Stimulated activated CD8-positive, alpha-beta memory T cell treated with anti-CD3 and anti-CD28 coated beads, Interleukin-4, amount 100 ng/mL, for 24 hours (primary cell): ENCODE measurements at regions not wholly inside any gene's neighbourhood (a gene's known extent, or its start where the extent isn't known, plus 50 kb on each side); places are given as distances from the start of the nearest gene placed in this dataset.
A peak's percentile ranks its signal among the peaks of the same experiment; 100 is the strongest.
"Not testable (repeated sequence)": the region's sequence is repeated elsewhere in the genome, so short reads cannot be mapped to it uniquely, and the experiment has no call there.

Experiments
- DNase-seq: peaks from one replicate; pipeline ENCODE4 v3.0.0-alpha.2; 2020; ENCODE audit warnings: low read depth

DNA sequence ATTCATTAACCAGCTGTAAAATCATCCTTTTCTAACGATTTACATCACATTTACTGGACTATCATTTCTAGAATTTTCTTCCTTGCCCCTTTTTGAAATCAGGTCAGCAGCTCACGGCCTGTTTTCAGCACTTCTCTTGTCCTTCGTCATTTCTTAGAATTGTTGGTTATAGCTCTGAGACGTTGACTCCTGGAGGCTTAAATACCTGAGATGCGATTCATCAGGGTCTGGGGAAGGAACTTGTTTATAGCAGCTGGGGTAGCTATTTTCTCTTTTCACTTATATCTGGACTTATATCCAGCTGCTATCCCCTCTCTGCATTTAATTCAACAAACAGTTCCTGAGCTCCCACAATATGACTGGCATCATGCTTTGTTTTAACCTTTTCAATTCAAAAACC is 338.7 kb upstream of the TNRC6C start:
- no peak for DNase-seq

DNA sequence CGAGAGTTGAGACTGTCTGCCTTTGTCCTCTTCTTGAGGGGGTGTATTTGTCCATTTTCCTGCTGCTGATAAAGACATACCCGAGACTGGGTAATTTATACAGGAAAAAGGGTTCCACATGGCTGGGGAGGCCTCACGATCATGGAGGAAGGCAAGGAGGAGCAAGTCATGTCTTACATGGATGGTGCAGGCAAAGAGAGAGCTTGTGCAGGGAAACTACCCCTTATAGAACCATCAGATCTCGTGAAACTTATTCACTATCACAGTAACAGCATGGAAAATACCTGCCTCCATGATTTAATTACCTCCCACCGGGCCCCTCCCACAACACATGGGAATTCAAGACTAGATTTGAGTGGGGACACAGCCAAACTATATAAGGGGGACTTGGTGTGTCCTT is 338.2 kb upstream of the TNRC6C start:
- DNase-seq = no peak

DNA sequence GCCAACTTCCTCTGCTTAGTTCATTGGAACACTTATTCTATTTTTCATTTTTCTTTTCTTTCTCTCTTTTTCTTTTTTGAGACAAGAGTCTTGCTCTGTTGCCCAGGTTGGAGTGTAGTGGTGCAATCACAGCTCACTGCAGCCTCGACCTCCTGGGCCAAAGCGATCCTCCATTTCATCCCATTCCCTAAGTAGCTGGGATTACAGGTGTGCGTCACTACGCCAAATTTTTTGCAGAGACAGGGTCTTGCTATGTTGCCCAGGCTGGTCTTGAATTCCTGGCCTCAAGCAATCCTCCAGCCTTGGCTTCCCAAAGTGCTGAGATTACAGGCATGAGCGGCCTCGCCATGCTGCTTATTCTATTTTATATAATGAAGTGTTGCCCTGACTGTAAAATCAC is 336.4 kb upstream of the TNRC6C start:
- not testable (repeated sequence) for DNase-seq

DNA sequence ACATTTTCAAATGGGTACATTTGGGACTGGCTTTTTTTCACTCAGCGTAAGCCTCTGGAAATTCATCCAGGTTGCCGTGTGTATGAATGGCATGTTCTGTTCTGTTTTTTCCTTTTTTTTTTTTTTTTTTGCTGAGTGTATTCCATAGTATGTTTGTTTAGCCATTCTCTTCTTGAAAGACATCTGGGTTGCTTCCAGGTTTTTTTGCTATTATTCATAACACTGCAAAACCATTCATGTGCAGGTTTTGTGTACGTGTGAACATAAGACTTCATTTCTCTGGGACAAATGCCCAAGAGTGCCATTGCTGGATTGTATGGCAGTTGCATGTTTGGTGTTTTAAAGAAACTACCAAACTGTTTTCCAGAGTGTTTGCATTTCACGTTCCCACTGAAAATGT is 335.9 kb upstream of the TNRC6C start:
- DNase-seq = no peak

DNA sequence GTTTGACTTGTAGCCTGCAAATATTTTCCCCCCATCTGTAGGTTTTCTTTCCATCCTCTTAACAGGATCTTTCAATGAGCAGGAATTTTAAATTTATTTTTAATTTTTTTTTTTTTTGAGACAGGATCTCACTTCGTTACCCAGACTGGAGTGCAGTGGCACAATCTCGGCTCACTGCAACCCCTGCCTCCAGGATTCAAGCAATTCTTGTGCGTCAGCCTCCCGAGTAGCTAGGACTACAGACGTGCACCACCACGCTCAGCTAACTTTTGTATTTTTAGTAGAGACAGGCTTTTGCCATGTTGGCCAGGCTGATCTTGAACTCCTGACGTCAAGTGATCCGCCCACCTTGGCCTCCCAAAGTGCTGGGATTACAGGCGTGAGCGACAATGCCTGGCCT is 335.2 kb upstream of the TNRC6C start:
- DNase-seq = not testable (repeated sequence)

DNA sequence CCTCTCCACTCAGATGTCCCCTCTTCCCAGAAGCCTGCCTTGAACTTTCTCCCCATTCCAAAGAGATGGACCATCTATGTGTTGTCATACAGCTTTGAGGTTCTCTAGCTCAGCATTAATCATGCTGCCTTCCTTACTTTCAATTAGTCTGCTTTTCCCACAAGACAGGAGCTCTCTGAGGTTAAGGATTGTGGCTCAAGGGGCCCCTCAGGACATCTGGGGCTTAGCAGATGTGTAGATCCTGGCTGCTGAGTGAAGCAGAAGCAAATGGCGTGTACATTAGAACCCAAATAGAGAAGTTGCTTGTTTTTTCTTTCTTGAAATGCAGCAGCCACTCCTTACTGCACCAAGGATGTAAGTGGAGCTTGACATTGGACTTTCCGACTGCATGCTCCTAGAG is 330.5 kb upstream of the TNRC6C start:
- DNase-seq = no peak

DNA sequence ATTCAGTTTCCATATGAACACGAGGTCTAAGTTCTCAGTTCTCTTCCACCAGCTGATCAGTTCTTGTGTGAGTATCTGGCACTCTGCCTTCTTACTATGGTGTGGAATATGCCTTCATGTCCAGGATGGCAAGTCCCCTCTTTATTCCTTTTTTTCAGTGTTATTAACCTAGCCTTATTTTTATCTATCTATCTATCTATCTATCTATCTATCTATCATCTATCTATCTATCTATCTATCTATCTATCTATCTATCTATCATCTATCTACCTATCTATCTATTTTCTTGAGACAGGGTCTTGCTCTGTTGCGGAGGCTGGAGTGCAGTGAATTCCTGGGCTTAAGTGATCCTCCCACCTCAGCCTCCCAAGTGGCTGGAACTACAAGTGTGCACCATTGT is 329.2 kb upstream of the TNRC6C start:
- not testable (repeated sequence) for DNase-seq

DNA sequence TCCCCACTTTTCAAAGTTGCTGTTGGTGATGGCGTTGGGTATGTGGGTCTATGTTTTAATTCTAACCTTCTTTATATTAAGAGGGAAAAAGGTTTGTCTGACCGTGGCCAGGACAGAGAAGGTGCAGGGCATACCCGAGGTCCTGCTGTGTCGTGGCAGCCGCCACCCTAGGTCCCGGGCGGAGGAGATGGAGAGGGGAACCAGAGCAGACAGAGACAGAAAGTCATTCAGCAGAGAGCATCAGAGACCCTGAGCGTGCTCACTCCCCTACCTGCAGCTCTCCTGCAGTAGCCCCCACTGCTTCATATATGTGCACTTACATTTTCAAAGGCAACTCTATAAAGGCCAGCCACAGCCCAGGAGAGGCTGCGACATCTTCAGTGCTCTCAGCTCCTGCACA is 327.2 kb upstream of the TNRC6C start:
- no peak for DNase-seq

DNA sequence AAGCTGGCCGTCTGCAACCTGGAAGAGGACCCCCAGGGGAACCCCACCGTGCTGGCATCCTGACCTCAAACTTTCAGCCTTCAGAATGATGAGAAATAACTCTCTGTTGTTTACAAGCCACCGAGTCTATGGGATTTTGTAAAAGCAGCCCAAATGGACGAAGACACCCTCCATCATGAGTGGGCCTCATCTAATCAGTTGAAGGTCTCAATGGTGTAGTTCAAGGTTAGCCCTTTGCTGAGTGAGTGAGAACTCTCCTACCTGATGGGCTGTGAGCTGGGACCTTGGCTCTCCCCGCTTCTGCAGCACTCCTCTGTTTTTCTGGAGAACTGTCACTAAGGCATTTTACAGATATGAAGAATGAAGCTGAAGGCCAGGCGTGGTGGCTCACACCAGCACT is 325.9 kb upstream of the TNRC6C start:
- no peak for DNase-seq

DNA sequence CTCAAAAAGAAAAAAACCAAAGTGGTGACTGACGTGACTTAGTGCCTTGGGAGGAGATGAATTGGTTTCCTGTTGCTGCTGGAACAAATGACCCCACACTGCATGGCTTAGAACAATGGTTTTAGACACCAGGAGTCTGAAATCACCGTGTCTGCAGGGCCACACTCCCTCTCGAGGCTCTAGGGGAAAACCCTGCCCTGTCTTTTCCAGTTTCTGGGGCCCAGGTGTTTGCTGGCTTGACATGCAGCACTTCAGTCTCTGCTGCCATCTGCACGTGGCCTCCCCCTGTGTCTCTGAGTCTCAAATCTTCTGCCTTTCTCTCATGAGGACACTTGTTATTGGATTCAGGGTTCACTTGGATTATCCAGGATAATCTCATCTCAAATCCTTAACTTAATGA is 323.8 kb upstream of the TNRC6C start:
- DNase-seq = no peak

DNA sequence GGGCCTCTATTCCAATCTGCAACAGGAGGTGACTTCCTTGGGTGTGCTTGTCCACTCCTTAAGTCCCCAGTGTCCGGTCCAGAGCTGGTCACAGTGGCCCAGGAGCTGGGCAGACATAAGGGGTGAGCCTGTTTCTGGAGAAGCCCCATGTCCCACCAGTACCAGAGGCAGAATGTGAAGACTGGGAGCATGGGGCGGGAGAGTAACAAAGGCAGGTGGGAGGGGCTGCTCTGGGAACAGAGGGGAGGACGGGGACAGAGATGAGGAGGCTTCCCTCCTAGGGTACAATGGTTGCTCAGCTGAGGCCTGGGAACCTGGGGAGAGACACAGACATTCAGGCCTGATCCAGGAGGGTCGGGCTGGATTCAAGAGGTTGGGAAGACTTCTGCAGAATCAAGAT is 323.3 kb upstream of the TNRC6C start:
- DNase-seq = no peak

DNA sequence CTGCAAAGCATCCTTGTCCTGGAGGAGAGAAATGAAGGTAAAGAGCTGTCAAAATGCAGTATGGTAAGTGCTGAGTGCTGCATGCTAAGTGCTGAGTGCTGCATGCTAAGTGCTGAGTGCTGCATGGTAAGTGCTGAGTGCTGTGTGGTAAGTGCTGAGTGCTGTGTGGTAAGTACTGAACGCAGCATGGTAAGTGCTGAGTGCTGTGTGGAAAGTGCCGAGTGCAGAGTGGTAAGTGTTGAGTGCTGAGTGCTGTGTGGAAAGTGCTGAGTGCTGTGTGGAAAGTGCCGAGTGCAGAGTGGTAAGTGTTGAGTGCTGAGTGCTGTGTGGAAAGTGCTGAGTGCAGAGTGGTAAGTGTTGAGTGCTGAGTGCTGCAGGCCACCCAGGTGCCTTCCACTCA is 322.7 kb upstream of the TNRC6C start:
- not testable (repeated sequence) for DNase-seq

DNA sequence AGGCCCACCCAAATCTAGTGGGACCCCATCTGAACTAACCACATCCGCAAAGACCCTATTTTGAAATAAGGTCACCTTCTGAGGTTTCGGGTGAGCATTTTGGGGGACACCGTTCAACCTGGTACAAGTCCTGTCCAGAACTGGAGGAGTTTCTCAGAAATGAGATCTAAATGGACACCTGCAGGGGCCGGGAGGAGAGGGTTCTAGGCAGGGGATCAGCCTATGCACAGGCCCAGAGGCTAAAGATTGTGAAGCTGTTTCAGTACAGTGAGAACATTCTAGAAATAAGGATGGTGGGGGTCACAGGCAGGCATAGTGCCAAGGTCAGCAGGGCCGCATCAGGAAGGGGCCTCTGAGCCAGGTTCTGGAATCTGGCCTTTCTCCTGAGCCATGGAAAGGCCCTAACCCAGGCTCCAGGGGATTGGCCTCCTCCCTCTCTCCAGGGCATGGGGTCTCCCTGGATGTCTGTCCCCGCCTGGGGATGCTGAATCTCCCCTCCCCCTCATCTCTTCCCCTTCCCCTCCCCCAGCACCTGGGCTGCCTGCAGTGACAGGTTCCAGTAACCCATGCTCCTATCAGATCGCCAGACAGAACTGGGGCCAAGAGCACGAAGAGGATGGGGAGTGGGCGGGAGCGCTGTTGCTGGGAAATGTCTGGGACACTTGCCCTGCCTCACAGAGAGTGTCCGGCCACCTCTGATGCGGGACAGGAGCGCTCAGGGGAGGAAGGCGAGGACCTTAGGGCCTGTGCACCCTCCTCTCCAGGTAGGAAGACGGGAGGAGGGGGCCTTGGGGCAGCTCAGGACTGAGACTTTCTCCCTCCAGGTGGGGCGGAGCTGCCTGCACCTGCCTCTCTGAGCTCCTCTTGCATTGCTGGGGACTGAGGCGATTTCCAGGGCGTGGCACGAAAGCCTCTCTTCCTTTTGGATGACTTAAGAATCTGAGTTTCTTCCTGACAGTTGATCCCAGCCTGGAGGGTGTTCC is 321.4 kb upstream of the TNRC6C start:
- no peak for DNase-seq

DNA sequence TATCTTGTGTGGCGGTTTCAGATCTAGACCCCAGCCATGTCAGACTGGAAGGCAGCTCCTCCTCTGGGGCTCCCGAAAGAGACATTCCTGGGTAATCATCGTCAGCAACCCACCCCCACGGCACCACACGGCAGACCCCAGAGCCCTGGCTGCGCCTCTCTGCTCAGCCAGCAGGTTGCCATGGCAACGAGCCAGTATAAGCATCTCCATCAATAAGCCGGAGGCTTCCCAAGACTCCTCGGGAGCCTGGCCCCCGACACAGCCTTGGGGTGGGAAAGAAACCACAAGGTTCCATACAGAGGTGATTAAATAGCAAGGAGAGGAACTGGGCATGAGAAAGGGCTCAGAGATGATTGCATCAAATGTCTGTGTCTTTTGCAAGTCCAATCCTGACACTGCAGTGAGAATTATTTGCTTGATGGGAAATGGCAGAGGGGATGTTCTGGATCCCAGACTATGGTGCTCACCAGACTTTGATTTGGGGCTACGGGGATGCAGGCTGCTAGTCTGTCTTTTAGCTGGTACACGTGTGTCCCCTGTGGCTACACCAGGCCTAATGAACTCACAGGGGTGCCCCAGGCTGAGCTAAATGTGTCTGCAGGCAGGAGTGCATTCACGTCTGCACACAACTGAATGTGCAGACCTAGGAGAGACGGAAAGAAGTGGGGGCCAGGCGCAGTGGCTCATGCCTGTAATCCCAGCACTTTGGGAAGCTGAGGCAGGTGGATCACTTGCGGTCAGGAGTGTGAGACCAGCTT is 320.5 kb upstream of the TNRC6C start:
- no peak for DNase-seq

DNA sequence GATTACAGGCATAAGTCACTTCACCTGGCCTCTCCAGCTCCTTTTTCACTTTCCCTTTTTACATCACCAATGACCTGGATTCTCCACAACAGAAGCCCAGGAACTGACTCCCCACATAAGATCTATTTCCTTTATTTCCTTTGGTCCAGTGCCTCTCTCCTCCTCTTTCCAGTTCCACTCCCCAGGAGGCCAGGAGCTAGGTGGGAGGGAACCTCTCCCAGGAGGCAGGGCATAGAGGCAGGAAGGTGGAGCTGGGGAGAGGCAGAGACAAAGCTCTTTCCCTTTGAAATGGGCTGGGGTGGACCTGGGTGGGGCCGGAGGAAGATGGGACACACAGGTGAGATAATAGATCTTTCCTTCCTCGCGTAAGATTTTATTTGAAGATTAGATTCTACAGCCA is 318.3 kb upstream of the TNRC6C start:
- DNase-seq = no peak

DNA sequence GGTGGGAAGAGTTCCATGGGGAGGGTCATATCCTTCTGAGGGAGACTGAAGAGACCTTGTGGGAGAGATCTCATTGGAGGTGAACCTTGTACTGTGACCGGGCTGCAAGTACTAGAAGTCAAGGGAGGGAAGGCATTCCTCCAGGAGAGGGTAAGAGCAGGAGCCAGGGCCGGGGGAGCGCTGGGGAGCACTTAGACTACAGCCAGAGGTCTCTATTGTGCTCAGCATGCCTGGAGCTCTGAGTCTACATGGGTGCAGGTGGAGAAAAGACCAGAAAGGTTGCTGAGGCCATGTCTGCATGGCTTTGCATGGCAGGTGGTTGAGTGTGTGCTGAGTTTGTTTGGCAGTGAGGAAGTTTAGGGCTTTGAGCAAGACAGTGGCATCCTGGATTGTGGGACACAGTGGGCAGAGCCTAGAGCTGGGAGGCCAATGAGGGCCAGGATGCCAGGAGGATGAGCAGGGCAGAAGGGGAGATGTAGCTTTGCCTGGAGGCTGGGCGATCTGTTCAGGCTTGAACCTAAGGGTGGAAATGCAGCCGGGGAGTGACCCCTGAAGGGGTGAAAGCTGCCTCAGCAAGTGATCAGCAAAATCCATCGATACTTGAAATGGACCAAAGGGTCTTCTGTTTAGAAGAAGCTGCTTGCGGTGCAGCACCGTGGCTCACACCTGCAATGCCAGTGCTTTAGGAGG is 317.4 kb upstream of the TNRC6C start:
- no peak for DNase-seq

DNA sequence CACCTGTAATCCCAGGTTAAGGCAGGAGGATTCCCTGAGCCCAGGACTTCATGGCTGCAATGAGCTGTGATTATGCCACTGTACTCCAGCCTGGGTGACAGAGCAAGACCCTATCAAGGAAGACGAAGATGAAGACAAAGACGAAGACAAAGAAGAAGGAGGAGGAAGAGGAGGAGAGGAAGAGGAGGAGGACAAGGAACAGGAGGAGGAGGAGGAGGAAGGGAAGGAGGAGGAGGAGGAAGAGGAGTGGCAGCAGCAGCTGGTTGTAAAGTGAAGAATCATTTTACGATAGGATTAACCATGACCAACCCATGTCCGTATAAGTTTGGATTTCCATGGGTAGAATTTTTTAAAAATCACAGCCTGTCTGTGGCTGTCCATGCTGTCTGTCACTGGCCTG is 316.8 kb upstream of the TNRC6C start:
- DNase-seq = no peak

DNA sequence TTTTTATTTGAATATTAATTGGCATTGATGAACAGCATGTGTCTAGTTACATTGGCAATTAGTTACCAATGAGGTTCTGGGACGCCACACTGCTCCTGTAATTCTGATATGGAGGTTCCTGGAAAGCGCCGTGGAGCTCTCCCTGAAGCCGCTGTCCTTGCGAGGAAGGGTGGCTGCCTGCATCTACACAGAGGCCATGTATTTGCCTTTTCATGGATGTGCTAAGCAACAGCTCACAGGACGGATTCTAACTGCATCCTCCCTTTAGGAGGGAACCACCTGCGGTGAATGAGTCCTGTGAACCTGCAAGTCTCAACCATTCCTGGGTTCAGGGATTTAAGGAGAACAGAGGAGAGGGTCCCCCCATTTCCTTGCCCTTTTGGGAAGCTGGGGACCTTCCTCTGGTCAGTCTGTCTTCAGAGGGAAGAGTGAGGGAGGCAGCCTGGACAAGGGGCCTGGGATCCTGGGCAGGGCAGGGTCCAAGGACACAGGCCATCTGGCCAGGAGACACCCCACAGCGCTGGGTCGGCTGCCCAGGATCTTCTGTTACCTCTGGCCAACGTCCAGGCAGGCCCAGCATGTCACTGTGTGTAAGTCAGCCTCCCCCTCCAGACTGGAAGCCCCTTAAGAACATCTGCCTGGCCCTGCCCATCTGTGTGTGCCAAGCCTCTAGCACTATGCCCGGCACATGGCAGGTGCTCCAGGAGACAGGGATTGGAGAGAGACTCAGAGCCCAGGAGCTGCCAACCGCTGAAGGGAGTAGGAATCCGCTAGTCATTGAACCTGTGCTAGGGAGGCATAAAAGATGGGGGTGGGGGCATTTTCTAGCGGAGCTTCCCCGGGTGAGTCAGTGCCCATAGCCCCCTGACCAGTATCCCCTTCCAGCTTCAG is 314.1 kb upstream of the TNRC6C start:
- no peak for DNase-seq

DNA sequence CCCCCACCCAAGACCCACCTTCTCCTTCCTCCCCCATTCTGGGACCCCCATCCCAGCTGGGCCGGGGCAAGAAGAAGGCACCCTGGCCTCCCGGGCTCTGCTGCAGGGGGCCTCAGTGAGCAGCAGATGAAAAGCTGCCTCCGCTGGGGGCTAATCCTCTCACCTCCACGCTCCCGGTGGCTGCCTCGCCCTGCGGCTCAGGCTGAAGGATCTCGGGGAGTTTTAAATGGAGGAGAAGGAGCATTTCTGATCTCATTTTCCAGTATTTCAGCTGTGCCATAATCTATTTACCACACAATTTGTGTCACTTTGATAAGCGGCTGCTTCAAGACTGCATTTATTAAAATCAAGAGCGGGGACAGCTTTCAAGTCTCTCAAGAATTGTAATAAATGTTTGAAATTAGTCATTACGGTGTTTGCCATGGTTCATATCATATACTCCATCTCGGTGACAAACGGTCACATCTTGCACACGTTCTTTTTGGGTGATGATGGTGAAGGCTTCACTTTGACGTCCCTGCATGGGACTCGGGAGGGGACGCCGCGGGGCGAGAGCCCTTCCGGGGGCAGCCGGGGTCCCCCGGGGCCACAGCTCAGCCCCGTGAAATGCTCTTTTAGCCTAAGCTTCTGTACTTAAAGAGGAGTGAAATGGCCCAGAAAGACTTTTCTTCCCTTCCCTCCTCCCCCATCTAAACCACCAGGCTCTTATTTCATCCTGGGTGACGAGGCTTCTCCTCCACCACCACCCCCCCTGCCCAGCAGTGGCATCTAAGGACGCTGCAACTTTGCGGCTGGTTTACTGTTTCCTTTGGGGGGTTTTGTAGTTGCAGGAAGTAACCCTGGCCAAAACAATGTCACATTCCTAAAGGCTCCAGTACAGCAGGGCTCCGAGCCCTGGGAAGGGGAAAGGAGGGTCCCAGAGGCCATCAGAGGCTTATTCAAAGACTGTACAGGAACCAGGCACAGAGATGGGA is 313.1 kb upstream of the TNRC6C start:
- DNase-seq = peak; percentile 35

DNA sequence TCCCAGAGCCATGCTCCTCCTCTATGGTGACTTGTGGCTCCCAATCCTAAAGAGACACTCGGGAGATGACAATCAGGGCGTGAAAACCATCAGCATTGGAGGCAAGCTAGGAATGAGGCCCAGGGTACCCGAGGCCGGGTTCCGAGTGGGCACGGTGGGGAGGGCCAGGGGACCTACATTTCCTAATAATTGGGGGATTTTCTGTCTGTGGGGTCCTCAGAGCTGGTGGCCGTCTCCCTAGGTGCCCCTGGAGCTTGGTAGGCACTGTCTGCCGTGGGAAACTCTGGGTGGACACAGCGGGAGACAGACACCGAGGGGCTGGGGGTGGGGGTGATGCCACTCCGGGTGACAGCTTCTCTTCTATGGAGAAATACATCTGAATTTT is 312.5 kb upstream of the TNRC6C start:
- DNase-seq = no peak
